DOHH2 (cell line): ENCODE measurements at regions not wholly inside any gene's neighbourhood (a gene's known extent, or its start where the extent isn't known, plus 50 kb on each side); places are given as distances from the start of the nearest gene placed in this dataset.

Source experiments
- H3F3A ChIP-seq: fragments of 200-600 bp; sonication (generic), shearing (Covaris generic); 2 replicates; pipeline ENCODE4 v1.6.0; 2016; ENCODE audit warnings: antibody characterized with exemption, mild to moderate bottlenecking; ENCODE audit not compliant: control insufficient read depth, insufficient read depth
- H3K27ac ChIP-seq: fragments of 200-600 bp; sonication (generic); 2 replicates; pipeline ENCODE4 v1.5.1; 2014; ENCODE audit warnings: low read depth, mild to moderate bottlenecking, low read length, moderate library complexity
- H3K27me3 ChIP-seq: fragments of 200-600 bp; sonication (generic); 2 replicates; pipeline ENCODE4 v1.6.1; 2014; ENCODE audit warnings: mild to moderate bottlenecking, low read length, mixed read lengths; ENCODE audit not compliant: control insufficient read depth
- H3K36me3 ChIP-seq: fragments of 200-600 bp; sonication (generic); 2 replicates; pipeline ENCODE4 v1.6.1; 2014; ENCODE audit warnings: mild to moderate bottlenecking, low read length, moderate library complexity, mixed read lengths; ENCODE audit not compliant: control insufficient read depth
- H3K4me1 ChIP-seq: fragments of 200-600 bp; sonication (generic); 2 replicates; pipeline ENCODE4 v1.6.1; 2014; ENCODE audit warnings: mild to moderate bottlenecking, low read length, mixed read lengths; ENCODE audit not compliant: control insufficient read depth
- H3K4me2 ChIP-seq: fragments of 200-600 bp; sonication (generic); 2 replicates; pipeline ENCODE4 v1.6.0; 2014; ENCODE audit warnings: mild to moderate bottlenecking, low read length, moderate library complexity
- H3K4me3 ChIP-seq: fragments of 200-600 bp; sonication (generic); 2 replicates; pipeline ENCODE4 v1.5.1; 2014; ENCODE audit warnings: mild to moderate bottlenecking, low read length, mixed read lengths
- H3K79me2 ChIP-seq: fragments of 200-600 bp; sonication (generic); 2 replicates; pipeline ENCODE4 v1.6.1; 2014; ENCODE audit warnings: mild to moderate bottlenecking, low read length, mixed read lengths; ENCODE audit not compliant: control insufficient read depth
- H3K9me2 ChIP-seq: fragments of 200-600 bp; sonication (generic); replicated peaks from 2 replicates; pipeline ENCODE4 v1.6.1; 2014; ENCODE audit warnings: mild to moderate bottlenecking, low read length, mixed read lengths; ENCODE audit not compliant: control insufficient read depth
- H3K9me3 ChIP-seq: fragments of 200-600 bp; sonication (generic); 2 replicates; pipeline ENCODE4 v1.6.1; 2014; ENCODE audit warnings: antibody characterized with exemption, low read length, mixed read lengths; ENCODE audit not compliant: control insufficient read depth, insufficient read depth
- H4K20me1 ChIP-seq: fragments of 200-600 bp; sonication (generic); 2 replicates; pipeline ENCODE4 v1.6.0; 2014; ENCODE audit warnings: low read depth, mild to moderate bottlenecking, antibody characterized with exemption, low read length, moderate library complexity; ENCODE audit not compliant: control insufficient read depth, insufficient read depth
- EZH2phosphoT487 ChIP-seq: fragments of 200-600 bp; sonication (generic); IDR thresholded peaks from 2 replicates; pipeline ENCODE4 v1.6.1; 2017; ENCODE audit warnings: borderline replicate concordance, mild to moderate bottlenecking, antibody characterized with exemption, low read length, moderate library complexity, mixed read lengths
- TF ChIP-seq, protein P1 (sequence below): fragments of 200-600 bp; sonication (generic); IDR thresholded peaks from one replicate; pipeline ENCODE4 v1.5.1; 2014; ENCODE audit warnings: antibody characterized with exemption, mild to moderate bottlenecking, low read depth, low read length; ENCODE audit not compliant: poor library complexity, severe bottlenecking

DNA sequence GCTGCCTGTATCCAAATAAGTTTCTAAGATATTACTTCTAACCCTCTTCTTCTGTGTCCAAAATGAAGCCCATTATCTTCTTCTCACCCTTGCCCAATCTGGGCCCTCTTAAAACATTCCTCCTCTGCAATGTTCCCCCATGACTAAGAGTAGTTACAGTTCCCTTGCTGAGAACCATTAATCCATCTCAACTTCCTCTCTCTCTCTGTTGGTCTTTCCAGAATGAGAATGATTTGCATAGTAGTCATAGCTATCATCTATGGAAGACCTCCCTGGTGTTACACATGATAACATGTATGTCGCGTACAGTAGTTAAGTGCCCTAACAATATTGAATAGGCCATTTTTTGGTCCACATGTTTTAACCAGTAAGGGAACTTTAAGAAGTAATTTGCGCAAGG, 177.9 kb downstream of the ANXA2 start:
- H3K4me1 ChIP-seq, result no peaks in the 10 kb centered on the region
- no peak for TF ChIP-seq EZH2phosphoT487
- TF ChIP-seq, protein P1, sequence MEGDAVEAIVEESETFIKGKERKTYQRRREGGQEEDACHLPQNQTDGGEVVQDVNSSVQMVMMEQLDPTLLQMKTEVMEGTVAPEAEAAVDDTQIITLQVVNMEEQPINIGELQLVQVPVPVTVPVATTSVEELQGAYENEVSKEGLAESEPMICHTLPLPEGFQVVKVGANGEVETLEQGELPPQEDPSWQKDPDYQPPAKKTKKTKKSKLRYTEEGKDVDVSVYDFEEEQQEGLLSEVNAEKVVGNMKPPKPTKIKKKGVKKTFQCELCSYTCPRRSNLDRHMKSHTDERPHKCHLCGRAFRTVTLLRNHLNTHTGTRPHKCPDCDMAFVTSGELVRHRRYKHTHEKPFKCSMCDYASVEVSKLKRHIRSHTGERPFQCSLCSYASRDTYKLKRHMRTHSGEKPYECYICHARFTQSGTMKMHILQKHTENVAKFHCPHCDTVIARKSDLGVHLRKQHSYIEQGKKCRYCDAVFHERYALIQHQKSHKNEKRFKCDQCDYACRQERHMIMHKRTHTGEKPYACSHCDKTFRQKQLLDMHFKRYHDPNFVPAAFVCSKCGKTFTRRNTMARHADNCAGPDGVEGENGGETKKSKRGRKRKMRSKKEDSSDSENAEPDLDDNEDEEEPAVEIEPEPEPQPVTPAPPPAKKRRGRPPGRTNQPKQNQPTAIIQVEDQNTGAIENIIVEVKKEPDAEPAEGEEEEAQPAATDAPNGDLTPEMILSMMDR, result no peak
- no peaks in the 10 kb centered on the region for H3K9me3 ChIP-seq
- H3K79me2 ChIP-seq, result no peaks in the 10 kb centered on the region
- 0 out of 2 replicates have a peak, but pooled peaks cover 4% of the 10 kb centered on the region for H3K27me3 ChIP-seq
- H3F3A ChIP-seq, result no peaks in the 10 kb centered on the region
- no peaks in the 10 kb centered on the region for H4K20me1 ChIP-seq
- no peaks in the 10 kb centered on the region for H3K9me2 ChIP-seq
- no peaks in the 10 kb centered on the region for H3K36me3 ChIP-seq
- H3K27ac ChIP-seq, result no peak overlapping the region
- H3K4me2 ChIP-seq, result no peak overlapping the region
- H3K4me3 ChIP-seq, result no peak overlapping the region

GRCh38 chr15:60221356-60221755, 176.4 kb downstream of the ANXA2 start:
- TF ChIP-seq EZH2phosphoT487, result no peak
- TF ChIP-seq, protein P1, result no peak
- Histone ChIP-seq H3K27me3 (0 out of 2 replicates have a peak, but pooled peaks cover 6% of the 10 kb centered on the region), H4K20me1 (no peaks in the 10 kb centered on the region)

GRCh38 chr15:60222404-60222803, 175.4 kb downstream of the ANXA2 start:
- Histone ChIP-seq H3K36me3 (no peaks in the 10 kb centered on the region), H3K9me2 (no peaks in the 10 kb centered on the region), H3K79me2 (no peaks in the 10 kb centered on the region), H3K9me3 (no peaks in the 10 kb centered on the region), H3K4me3 (no peak overlapping the region), H3K4me1 (no peaks in the 10 kb centered on the region), H3K27ac (no peak overlapping the region), H3K27me3 (0 out of 2 replicates have a peak, but pooled peaks cover 6% of the 10 kb centered on the region), H3K4me2 (no peak overlapping the region), H3F3A (no peaks in the 10 kb centered on the region), H4K20me1 (no peaks in the 10 kb centered on the region)
- TF ChIP-seq EZH2phosphoT487, result no peak
- TF ChIP-seq, protein P1, result no peak

More at GRCh38 chr15:60221356-60221755, 176.4 kb downstream of the ANXA2 start:
- Histone ChIP-seq H3K4me3 (no peak overlapping the region), H3K4me1 (no peaks in the 10 kb centered on the region), H3K36me3 (no peaks in the 10 kb centered on the region), H3K79me2 (no peaks in the 10 kb centered on the region), H3K9me3 (no peaks in the 10 kb centered on the region), H3K27ac (no peak overlapping the region), H3F3A (no peaks in the 10 kb centered on the region), H3K9me2 (no peaks in the 10 kb centered on the region), H3K4me2 (no peak overlapping the region)
